A549 (cell line): ENCODE measurements at regions not wholly inside any gene's neighbourhood (a gene's known extent, or its start where the extent isn't known, plus 50 kb on each side); places are given as distances from the start of the nearest gene placed in this dataset.

Source experiments
- CTCF ChIP-seq: fragments of >200 bp; sonication (Bioruptor Twin); formaldehyde crosslinking; IDR thresholded peaks from 3 replicates; pipeline ENCODE4 v1.5.1; 2016
- TP53 ChIP-seq: fragments of 250-450 bp; sonication (Bioruptor Pico); IDR thresholded peaks from 2 replicates; pipeline ENCODE4 v1.5.0; 2021; ENCODE audit warnings: mild to moderate bottlenecking, moderate library complexity
- ZFP36 ChIP-seq: fragments of 450-650 bp; IDR thresholded peaks from 2 replicates; pipeline ENCODE4 v1.6.1; 2014; ENCODE audit warnings: borderline replicate concordance; ENCODE audit not compliant: partially characterized antibody
- TF ChIP-seq, protein P1 (sequence below): fragments of 450-650 bp; IDR thresholded peaks from 2 replicates; pipeline ENCODE4 v1.6.1; 2014; ENCODE audit warnings: antibody characterized with exemption

GRCh38 chr4:59455751-59456150 is 1744.4 kb upstream of the ADGRL3 start:
- TF ChIP-seq, protein P1, sequence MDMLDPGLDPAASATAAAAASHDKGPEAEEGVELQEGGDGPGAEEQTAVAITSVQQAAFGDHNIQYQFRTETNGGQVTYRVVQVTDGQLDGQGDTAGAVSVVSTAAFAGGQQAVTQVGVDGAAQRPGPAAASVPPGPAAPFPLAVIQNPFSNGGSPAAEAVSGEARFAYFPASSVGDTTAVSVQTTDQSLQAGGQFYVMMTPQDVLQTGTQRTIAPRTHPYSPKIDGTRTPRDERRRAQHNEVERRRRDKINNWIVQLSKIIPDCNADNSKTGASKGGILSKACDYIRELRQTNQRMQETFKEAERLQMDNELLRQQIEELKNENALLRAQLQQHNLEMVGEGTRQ, result no peak
- no peak for TF ChIP-seq ZFP36
- no peak for TF ChIP-seq CTCF
- TF ChIP-seq TP53 (CRISPR knock-in tag), result no peak
